ENCODE measurements at regions not wholly inside any gene's neighbourhood (a gene's known extent, or its start where the extent isn't known, plus 50 kb on each side); places are given as distances from the start of the nearest gene placed in this dataset.

- TF ChIP-seq CTCF (IDR thresholded peaks at IDR 0.05) = no peak
- H3K27ac ChIP-seq = no peak overlapping the region
- H3K4me1 ChIP-seq = no peaks in the 10 kb centered on the region
- no peak for DNase-seq
- H3K36me3 ChIP-seq = no peaks in the 10 kb centered on the region
- intact Hi-C loops (cut with DNase I) = no loop called here
- no peaks in the 10 kb centered on the region for H3K27me3 ChIP-seq
- no peak overlapping the region for H3K4me3 ChIP-seq
- no peak overlapping the region for H3K9ac ChIP-seq (ENCODE audit: low read depth in 2 of 2, low read length in 2 of 2)
- no peaks in the 10 kb centered on the region for H3K9me3 ChIP-seq
Observed at GRCh38 chr9:74205056-74205455, 292.1 kb upstream of the RORB start.

- Histone ChIP-seq H3K4me3 (no peak overlapping the region), H3K9me3 (no peaks in the 10 kb centered on the region), H3K36me3 (no peaks in the 10 kb centered on the region), H3K27ac (no peak overlapping the region), H3K9ac (ENCODE audit: low read depth in 2 of 2, low read length in 2 of 2) (no peak overlapping the region), H3K27me3 (no peaks in the 10 kb centered on the region), H3K4me1 (no peaks in the 10 kb centered on the region)
- TF ChIP-seq CTCF (IDR thresholded peaks at IDR 0.05) = no peak
- no peak for DNase-seq
- intact Hi-C loops (cut with DNase I) = no loop called here
Observed at GRCh38 chr9:74218385-74219063, 278.6 kb upstream of the RORB start.

GRCh38 chr9:74220327-74220726 is 276.8 kb upstream of the RORB start:
- Histone ChIP-seq H3K27me3 (no peaks in the 10 kb centered on the region), H3K9me3 (no peaks in the 10 kb centered on the region), H3K4me3 (no peak overlapping the region), H3K27ac (no peak overlapping the region), H3K9ac (ENCODE audit: low read depth in 2 of 2, low read length in 2 of 2) (no peak overlapping the region), H3K4me1 (no peaks in the 10 kb centered on the region), H3K36me3 (no peaks in the 10 kb centered on the region)
- intact Hi-C loops (cut with DNase I) = no loop called here
- no peak for DNase-seq
- no peak for TF ChIP-seq CTCF (IDR thresholded peaks at IDR 0.05)

DNA sequence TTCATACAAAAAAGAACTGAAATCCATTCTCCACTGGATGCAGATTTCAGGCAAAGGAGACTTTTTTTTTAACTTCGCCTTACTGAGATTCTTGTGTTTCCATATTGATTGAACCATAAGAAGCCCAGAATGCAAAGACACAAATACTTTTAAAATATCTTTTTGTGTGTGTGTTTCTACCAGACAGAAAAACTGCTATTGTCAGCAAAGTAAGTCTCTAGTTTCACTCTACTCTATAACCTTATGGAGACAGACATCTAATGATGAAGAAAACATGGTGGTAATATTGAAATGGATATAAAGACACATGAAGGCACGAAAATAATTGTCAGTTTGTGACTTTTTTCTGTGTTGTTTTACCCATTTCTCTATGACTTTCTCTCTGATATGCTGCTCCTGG is 260.3 kb upstream of the RORB start:
- intact Hi-C loops (cut with DNase I) = no loop called here
- Histone ChIP-seq H3K27ac (no peak overlapping the region), H3K27me3 (no peaks in the 10 kb centered on the region), H3K4me1 (no peaks in the 10 kb centered on the region), H3K9ac (ENCODE audit: low read depth in 2 of 2, low read length in 2 of 2) (no peak overlapping the region), H3K36me3 (no peaks in the 10 kb centered on the region), H3K4me3 (no peak overlapping the region), H3K9me3 (no peaks in the 10 kb centered on the region)
- TF ChIP-seq CTCF (IDR thresholded peaks at IDR 0.05) = no peak
- DNase-seq = no peak

GRCh38 chr9:74245866-74246497 is 251.2 kb upstream of the RORB start:
- intact Hi-C loops (cut with DNase I) = no loop called here
- no peaks in the 10 kb centered on the region for H3K27me3 ChIP-seq
- H3K36me3 ChIP-seq = no peaks in the 10 kb centered on the region
- no peak overlapping the region for H3K9ac ChIP-seq (ENCODE audit: low read depth in 2 of 2, low read length in 2 of 2)
- H3K27ac ChIP-seq = no peak overlapping the region
- no peak for DNase-seq
- H3K9me3 ChIP-seq = no peaks in the 10 kb centered on the region
- no peaks in the 10 kb centered on the region for H3K4me1 ChIP-seq
- no peak overlapping the region for H3K4me3 ChIP-seq
- TF ChIP-seq CTCF (IDR thresholded peaks at IDR 0.05) = no peak

All from colonic mucosa (tissue), 4 donors.